ENCODE measurements at regions not wholly inside any gene's neighbourhood (a gene's known extent, or its start where the extent isn't known, plus 50 kb on each side); places are given as distances from the start of the nearest gene placed in this dataset.

GRCh38 chr2:13040043-13040442 is 323.3 kb downstream of the TRIB2 start:
- no peaks in the 10 kb centered on the region for H3K4me1 ChIP-seq (ENCODE audit: control insufficient read depth, insufficient read depth, low read length)
- TF ChIP-seq, protein P1, sequence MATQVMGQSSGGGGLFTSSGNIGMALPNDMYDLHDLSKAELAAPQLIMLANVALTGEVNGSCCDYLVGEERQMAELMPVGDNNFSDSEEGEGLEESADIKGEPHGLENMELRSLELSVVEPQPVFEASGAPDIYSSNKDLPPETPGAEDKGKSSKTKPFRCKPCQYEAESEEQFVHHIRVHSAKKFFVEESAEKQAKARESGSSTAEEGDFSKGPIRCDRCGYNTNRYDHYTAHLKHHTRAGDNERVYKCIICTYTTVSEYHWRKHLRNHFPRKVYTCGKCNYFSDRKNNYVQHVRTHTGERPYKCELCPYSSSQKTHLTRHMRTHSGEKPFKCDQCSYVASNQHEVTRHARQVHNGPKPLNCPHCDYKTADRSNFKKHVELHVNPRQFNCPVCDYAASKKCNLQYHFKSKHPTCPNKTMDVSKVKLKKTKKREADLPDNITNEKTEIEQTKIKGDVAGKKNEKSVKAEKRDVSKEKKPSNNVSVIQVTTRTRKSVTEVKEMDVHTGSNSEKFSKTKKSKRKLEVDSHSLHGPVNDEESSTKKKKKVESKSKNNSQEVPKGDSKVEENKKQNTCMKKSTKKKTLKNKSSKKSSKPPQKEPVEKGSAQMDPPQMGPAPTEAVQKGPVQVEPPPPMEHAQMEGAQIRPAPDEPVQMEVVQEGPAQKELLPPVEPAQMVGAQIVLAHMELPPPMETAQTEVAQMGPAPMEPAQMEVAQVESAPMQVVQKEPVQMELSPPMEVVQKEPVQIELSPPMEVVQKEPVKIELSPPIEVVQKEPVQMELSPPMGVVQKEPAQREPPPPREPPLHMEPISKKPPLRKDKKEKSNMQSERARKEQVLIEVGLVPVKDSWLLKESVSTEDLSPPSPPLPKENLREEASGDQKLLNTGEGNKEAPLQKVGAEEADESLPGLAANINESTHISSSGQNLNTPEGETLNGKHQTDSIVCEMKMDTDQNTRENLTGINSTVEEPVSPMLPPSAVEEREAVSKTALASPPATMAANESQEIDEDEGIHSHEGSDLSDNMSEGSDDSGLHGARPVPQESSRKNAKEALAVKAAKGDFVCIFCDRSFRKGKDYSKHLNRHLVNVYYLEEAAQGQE (IDR thresholded peaks at IDR 0.05; ENCODE audit: insufficient read depth in 1 of 2, low read depth in 2 of 2, low read length in 1 of 2), result no peak
- TF ChIP-seq SIN3A (IDR thresholded peaks at IDR 0.05; ENCODE audit: borderline replicate concordance, insufficient read depth, low read depth, low read length), result no peak
- no peak for TF ChIP-seq CTCF (IDR thresholded peaks at IDR 0.05)
- no peak for TF ChIP-seq POLR2AphosphoS5 (IDR thresholded peaks at IDR 0.05; ENCODE audit: low read depth, low read length)
- no peak for TF ChIP-seq TCF7L2 (IDR thresholded peaks at IDR 0.05; ENCODE audit: low read depth, low read length)
- intact Hi-C loops (cut with micrococcal nuclease; ENCODE audit: unreplicated experiment) (no loop called here), in situ Hi-C loops (cut with HindIII; ENCODE audit: low pct_unique_long_range_greater_than_20kb, low sequenced_read_pairs) (no loop called here)
- ChIA-PET CTCF (no interaction called here), POLR2A (no interaction called here)
- H3K36me3 ChIP-seq (ENCODE audit: control insufficient read depth, insufficient read depth, low read length), result no peaks in the 10 kb centered on the region
- no peaks in the 10 kb centered on the region for H3K27me3 ChIP-seq (ENCODE audit: control insufficient read depth, insufficient read depth, low read length)
- no TSS peak for BruUV-seq (replicated peaks)
- no peak overlapping the region for H3K4me3 ChIP-seq (ENCODE audit: low read depth in 2 of 2, low read length in 2 of 2)
- H3K9me3 ChIP-seq (ENCODE audit: control insufficient read depth, insufficient read depth, low read depth, low read length), result no peaks in the 10 kb centered on the region
- ATAC-seq (no peak), DNase-seq (ENCODE audit: low read depth, low spot score) (no peak)
- no peak overlapping the region for H3K27ac ChIP-seq (ENCODE audit: low read length)

DNA sequence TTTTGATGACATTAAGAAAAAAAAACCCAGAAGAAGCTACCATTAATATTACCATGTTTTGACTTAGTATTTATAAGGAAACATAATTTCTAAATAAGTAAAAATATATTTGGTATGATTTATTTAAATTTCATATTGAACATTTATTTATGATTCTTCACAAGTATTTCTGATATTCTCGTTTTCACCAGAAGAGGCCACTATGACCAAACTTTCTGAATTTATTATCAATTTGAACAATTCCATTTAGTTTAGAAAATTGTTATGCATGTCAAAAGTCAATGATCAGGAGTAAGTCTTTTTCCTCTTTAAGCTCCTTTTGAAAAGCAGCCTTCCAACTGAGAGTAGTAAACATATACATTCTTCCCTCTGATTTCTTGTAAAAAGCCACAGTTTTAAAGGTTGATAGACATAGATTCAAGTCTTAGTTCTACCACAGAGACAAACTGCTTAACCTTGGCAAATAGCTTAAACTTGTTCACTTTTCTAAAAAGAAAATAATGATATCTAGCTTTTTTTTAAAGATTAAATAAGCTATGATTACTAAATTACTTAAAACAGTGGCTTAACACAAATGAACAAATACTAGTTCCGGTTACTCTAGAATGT is 329.9 kb downstream of the TRIB2 start:
- H3K27ac ChIP-seq (ENCODE audit: low read length), result no peak overlapping the region
- no peak overlapping the region for H3K4me3 ChIP-seq (ENCODE audit: low read depth in 2 of 2, low read length in 2 of 2)
- no peaks in the 10 kb centered on the region for H3K36me3 ChIP-seq (ENCODE audit: control insufficient read depth, insufficient read depth, low read length)
- DNase-seq (ENCODE audit: low read depth, low spot score), result no peak
- in situ Hi-C loops (cut with HindIII; ENCODE audit: low pct_unique_long_range_greater_than_20kb, low sequenced_read_pairs), result no loop called here
- POLR2A ChIA-PET, result no interaction called here
- BruUV-seq (replicated peaks), result no TSS peak
- CTCF ChIA-PET, result interaction anchor here (0.7 kb wide), 1 partner anchor 16 kb away, joined by 3 read pairs; no protein-coding TSS in a partner anchor
- ATAC-seq, result no peak
- TF ChIP-seq, protein P1 (IDR thresholded peaks at IDR 0.05; ENCODE audit: insufficient read depth in 1 of 2, low read depth in 2 of 2, low read length in 1 of 2), result no peak
- peak; percentile 53; the same call in 1 of the 2 replicates for TF ChIP-seq CTCF (IDR thresholded peaks at IDR 0.05)
- H3K4me1 ChIP-seq (ENCODE audit: control insufficient read depth, insufficient read depth, low read length), result no peaks in the 10 kb centered on the region
- intact Hi-C loops (cut with micrococcal nuclease; ENCODE audit: unreplicated experiment), result no loop called here
- H3K27me3 ChIP-seq (ENCODE audit: control insufficient read depth, insufficient read depth, low read length), result no peaks in the 10 kb centered on the region
- no peaks in the 10 kb centered on the region for H3K9me3 ChIP-seq (ENCODE audit: control insufficient read depth, insufficient read depth, low read depth, low read length)

Measured in Panc1 (cell line).